PC-3 (cell line): ENCODE measurements at regions not wholly inside any gene's neighbourhood (a gene's known extent, or its start where the extent isn't known, plus 50 kb on each side); places are given as distances from the start of the nearest gene placed in this dataset.

ENCODE experiments used
- EZH2 ChIP-seq: fragments of 300-600 bp; sonication (generic); IDR thresholded peaks from one replicate; pipeline ENCODE4 v1.6.1; 2017; ENCODE audit warnings: antibody characterized with exemption, mild to moderate bottlenecking, low read length; ENCODE audit not compliant: unreplicated experiment
- TF ChIP-seq, protein P1 (sequence below): fragments of 300-600 bp; sonication (generic); conservative IDR thresholded peaks from 2 replicates; pipeline ENCODE4 v1.5.1; 2017; ENCODE audit warnings: antibody characterized with exemption, low read depth, mild to moderate bottlenecking, low read length

DNA sequence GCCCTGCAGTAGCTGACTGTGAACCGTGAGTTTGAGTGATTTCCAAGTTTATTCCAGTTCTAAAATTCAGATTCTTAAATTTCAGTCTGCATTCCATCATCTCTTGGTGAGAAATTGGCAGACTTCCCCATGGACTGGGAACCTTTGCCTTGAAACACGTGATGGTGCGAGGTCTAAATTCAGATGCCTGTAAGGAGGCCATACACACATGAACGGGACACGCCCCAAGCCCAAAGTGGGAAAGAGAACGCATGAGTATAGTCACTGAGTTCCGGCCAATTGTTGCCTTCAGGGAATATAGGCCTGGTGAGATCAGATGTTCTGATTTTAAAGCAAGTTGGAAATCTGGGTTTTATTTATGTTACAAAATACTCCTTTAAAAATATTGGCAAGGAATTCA lies 1084.4 kb upstream of the WWC1 start:
- TF ChIP-seq, protein P1, sequence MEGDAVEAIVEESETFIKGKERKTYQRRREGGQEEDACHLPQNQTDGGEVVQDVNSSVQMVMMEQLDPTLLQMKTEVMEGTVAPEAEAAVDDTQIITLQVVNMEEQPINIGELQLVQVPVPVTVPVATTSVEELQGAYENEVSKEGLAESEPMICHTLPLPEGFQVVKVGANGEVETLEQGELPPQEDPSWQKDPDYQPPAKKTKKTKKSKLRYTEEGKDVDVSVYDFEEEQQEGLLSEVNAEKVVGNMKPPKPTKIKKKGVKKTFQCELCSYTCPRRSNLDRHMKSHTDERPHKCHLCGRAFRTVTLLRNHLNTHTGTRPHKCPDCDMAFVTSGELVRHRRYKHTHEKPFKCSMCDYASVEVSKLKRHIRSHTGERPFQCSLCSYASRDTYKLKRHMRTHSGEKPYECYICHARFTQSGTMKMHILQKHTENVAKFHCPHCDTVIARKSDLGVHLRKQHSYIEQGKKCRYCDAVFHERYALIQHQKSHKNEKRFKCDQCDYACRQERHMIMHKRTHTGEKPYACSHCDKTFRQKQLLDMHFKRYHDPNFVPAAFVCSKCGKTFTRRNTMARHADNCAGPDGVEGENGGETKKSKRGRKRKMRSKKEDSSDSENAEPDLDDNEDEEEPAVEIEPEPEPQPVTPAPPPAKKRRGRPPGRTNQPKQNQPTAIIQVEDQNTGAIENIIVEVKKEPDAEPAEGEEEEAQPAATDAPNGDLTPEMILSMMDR = no peak
- no peak for TF ChIP-seq EZH2
